ENCODE measurements at regions not wholly inside any gene's neighbourhood (a gene's known extent, or its start where the extent isn't known, plus 50 kb on each side); places are given as distances from the start of the nearest gene placed in this dataset.

GRCh38 chr15:92829875-92830274 is 70.2 kb upstream of the CHD2 start:
- no peak for DNase-seq (ENCODE audit: extremely low spot score)
- TF ChIP-seq, protein P1, sequence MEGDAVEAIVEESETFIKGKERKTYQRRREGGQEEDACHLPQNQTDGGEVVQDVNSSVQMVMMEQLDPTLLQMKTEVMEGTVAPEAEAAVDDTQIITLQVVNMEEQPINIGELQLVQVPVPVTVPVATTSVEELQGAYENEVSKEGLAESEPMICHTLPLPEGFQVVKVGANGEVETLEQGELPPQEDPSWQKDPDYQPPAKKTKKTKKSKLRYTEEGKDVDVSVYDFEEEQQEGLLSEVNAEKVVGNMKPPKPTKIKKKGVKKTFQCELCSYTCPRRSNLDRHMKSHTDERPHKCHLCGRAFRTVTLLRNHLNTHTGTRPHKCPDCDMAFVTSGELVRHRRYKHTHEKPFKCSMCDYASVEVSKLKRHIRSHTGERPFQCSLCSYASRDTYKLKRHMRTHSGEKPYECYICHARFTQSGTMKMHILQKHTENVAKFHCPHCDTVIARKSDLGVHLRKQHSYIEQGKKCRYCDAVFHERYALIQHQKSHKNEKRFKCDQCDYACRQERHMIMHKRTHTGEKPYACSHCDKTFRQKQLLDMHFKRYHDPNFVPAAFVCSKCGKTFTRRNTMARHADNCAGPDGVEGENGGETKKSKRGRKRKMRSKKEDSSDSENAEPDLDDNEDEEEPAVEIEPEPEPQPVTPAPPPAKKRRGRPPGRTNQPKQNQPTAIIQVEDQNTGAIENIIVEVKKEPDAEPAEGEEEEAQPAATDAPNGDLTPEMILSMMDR (IDR thresholded peaks at IDR 0.05; ENCODE audit: control extremely low read depth, extremely low read depth, low read depth, missing control alignments): no peak
- POLR2A ChIA-PET: interaction anchor here (1.2 to 3.7 kb wide), 2 partner anchors 52 to 74 kb away, joined by 3 to 42 read pairs; no protein-coding TSS in a partner anchor
- CTCF ChIA-PET: interaction anchor here (0.8 to 5.2 kb wide), 8 partner anchors 8 to 88 kb away, joined by 3 to 36 read pairs (median 4); no protein-coding TSS in a partner anchor

GRCh38 chr15:92831336-92831654 is 68.8 kb upstream of the CHD2 start:
- DNase-seq (ENCODE audit: extremely low spot score): no peak
- CTCF ChIA-PET: interaction anchor here (0.6 to 5.2 kb wide), 14 partner anchors 9 to 77 kb away, joined by 3 to 36 read pairs (median 3); partner anchors contain the start of gene CHD2
- TF ChIP-seq, protein P1 (IDR thresholded peaks at IDR 0.05; ENCODE audit: control extremely low read depth, extremely low read depth, low read depth, missing control alignments): no peak
- POLR2A ChIA-PET: interaction anchor here (0.6 to 3.7 kb wide), 8 partner anchors 10 to 77 kb away, joined by 5 to 42 read pairs (median 8); partner anchors contain the start of gene CHD2

DNA sequence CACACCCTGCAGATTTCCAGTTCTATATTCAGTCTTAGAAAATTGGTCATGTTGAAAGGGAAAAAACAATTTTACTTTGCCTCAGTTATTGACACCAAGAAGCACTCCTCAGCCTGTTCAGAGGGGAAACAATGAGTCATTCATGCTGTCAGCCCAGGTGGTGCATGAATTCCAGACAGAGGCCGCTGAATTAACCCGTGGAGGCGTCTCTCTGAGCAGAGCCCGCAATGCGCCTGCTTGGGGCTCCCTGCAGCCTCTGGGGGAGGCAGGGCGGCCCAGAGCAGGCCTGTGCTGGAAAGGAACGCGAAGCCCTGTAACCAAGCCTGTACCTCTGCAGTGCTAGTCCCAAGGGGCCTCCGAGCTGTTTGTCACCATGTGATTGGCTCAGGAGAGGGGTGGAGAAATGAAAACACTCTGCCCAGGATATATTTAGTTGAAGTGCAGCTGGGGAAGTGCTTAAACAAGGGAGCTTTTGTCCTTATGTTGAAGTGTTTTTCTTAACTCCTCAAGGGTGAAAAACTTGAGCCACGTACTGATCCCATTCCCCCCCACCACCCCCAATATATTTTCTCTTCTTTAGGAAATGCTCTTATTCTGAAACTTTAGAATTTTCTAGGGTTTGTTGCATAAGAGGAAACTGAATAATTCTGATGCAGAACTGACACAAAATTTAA is 68.3 kb upstream of the CHD2 start:
- CTCF ChIA-PET: interaction anchor here (0.6 to 5.2 kb wide), 14 partner anchors 8 to 82 kb away, joined by 3 to 36 read pairs (median 3); partner anchors contain the start of gene CHD2

DNA sequence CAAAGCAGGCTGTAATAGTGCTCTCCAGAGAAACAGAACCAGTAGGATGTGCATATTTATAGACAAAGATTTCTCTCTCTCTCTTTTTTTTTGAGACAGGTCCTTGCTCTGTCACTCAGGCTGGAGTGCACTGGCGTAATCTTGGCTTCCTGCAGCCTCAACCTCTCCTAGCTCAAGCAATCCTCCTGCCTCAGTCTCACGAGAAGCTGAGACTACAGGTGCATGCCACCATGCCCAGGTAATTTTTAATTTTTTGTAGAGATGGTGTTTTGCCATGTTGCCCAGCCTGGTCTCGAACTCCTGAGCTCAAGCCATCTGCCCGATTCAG is 67.1 kb upstream of the CHD2 start:
- CTCF ChIA-PET: interaction anchor here (1.2 to 5.2 kb wide), 2 partner anchors 11 to 23 kb away, joined by 4 to 36 read pairs; no protein-coding TSS in a partner anchor
- DNase-seq (ENCODE audit: extremely low spot score): no peak
- POLR2A ChIA-PET: no interaction called here
- TF ChIP-seq, protein P1 (IDR thresholded peaks at IDR 0.05; ENCODE audit: control extremely low read depth, extremely low read depth, low read depth, missing control alignments): no peak

More for the DNA sequence above, 68.3 kb upstream of the CHD2 start:
- TF ChIP-seq, protein P1 (IDR thresholded peaks at IDR 0.05; ENCODE audit: control extremely low read depth, extremely low read depth, low read depth, missing control alignments): no peak
- POLR2A ChIA-PET: interaction anchor here (0.6 to 3.7 kb wide), 9 partner anchors 10 to 68 kb away, joined by 3 to 42 read pairs (median 5); partner anchors contain the start of gene CHD2
- DNase-seq (ENCODE audit: extremely low spot score): peak; percentile 88

GRCh38 chr15:92833493-92834271 is 66.4 kb upstream of the CHD2 start:
- TF ChIP-seq, protein P1 (IDR thresholded peaks at IDR 0.05; ENCODE audit: control extremely low read depth, extremely low read depth, low read depth, missing control alignments): no peak
- ChIA-PET POLR2A (interaction anchor here (1.2 kb wide), 1 partner anchor 49 kb away, joined by 3 read pairs; no protein-coding TSS in a partner anchor), CTCF (interaction anchor here (1.2 to 5.2 kb wide), 3 partner anchors 10 to 24 kb away, joined by 3 to 36 read pairs (median 4); no protein-coding TSS in a partner anchor)
- no peak for DNase-seq (ENCODE audit: extremely low spot score)

DNA sequence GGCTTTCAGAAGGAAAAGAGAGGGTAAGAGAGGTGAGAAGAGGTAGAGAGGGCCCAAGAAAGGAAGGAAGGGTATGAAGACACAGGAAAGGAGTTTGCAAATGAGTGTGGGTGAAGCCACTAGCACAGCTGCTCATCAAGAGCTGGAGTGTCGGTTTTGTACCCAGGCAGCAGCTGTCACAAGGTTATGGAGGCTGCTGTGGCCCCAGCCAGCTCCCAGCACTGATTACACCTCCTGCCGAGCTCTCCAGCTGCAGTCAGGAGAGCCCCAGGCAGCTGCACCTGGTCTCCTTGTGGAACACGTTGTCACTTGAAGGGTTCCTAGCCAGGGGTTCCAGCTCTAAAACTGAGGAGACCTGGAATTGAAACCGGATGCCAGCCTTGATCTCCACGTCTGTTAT is 60.4 kb upstream of the CHD2 start:
- CTCF ChIA-PET: interaction anchor here (1.1 to 2.9 kb wide), 6 partner anchors 8 to 81 kb away, joined by 3 to 7 read pairs (median 6); no protein-coding TSS in a partner anchor
- POLR2A ChIA-PET: interaction anchor here (0.8 to 1.5 kb wide), 2 partner anchors 43 to 61 kb away, joined by 5 to 11 read pairs; partner anchors contain the start of gene CHD2
- TF ChIP-seq, protein P1 (IDR thresholded peaks at IDR 0.05; ENCODE audit: control extremely low read depth, extremely low read depth, low read depth, missing control alignments): no peak
- DNase-seq (ENCODE audit: extremely low spot score): peak; percentile 50

Measured in GM10248 (cell line).